Spleen (tissue), 7 donors: ENCODE measurements at regions not wholly inside any gene's neighbourhood (a gene's known extent, or its start where the extent isn't known, plus 50 kb on each side); places are given as distances from the start of the nearest gene placed in this dataset.

Experiments
- CTCF ChIP-seq, 11 experiments: fragments of 200-600 bp in 7 of 11; fragments of 450-650 bp in 4 of 11; sonication (generic) in 4 of 11; IDR thresholded peaks in 8 of 11; conservative IDR thresholded peaks in 3 of 11; 1 replicate in 7 of 11; 2 replicates in 4 of 11; pipeline versions ENCODE4 v1.4.0 to v1.8.0; 2016 to 2021; ENCODE audit warnings: antibody characterized with exemption in 11 of 11, inconsistent platforms in 4 of 11, mild to moderate bottlenecking in 1 of 11
- POLR2A ChIP-seq, 3 donors: fragments of 450-650 bp; IDR thresholded peaks; one replicate each; pipeline ENCODE4 v1.5.1; 2017; ENCODE audit warnings: antibody characterized with exemption in 3 of 3, mild to moderate bottlenecking in 1 of 3
- donor health status: DM: no; HTN: no; CAD: no; lungs with moderate emphysema.
- donor health status: DM: no; HTN: no; CAD: no.
- donor health status: DM: no; HTN: no; CAD: no.

GRCh38 chr13:65034266-65034665 is 2195.9 kb downstream of the PCDH9 start:
- TF ChIP-seq CTCF (IDR thresholded peaks at IDR 0.05 in 8 of 11, conservative IDR thresholded peaks at IDR 0.05 in 3 of 11): no peak
- TF ChIP-seq POLR2A (IDR thresholded peaks at IDR 0.05): no peak
